Astrocyte of the spinal cord (primary cell): ENCODE measurements at regions not wholly inside any gene's neighbourhood (a gene's known extent, or its start where the extent isn't known, plus 50 kb on each side); places are given as distances from the start of the nearest gene placed in this dataset.
A peak's percentile ranks its signal among the peaks of the same experiment; 100 is the strongest.

Experiments
- DNase-seq: peaks from one replicate; pipeline ENCODE4 v3.0.0; 2011; ENCODE audit warnings: low read depth, low spot score
- H3K4me3 ChIP-seq: 2 replicates; pipeline ENCODE4 v1.5.1; 2011; ENCODE audit warnings: low read depth, mild to moderate bottlenecking, low read length, moderate library complexity
- in situ Hi-C: cut with HindIII; loops from 2 replicates; pipeline ENCODE4 v1.10.0; 2017; ENCODE audit warnings: low sequenced_read_pairs
- TF ChIP-seq, protein P1 (sequence below): IDR thresholded peaks from 2 replicates; pipeline ENCODE4 v1.5.1; 2012; ENCODE audit warnings: low read depth, mild to moderate bottlenecking, low read length, inconsistent platforms

GRCh38 chr12:60100852-60101251 is 505.0 kb downstream of the SLC16A7 start:
- in situ Hi-C loops = no loop called here
- TF ChIP-seq, protein P1, sequence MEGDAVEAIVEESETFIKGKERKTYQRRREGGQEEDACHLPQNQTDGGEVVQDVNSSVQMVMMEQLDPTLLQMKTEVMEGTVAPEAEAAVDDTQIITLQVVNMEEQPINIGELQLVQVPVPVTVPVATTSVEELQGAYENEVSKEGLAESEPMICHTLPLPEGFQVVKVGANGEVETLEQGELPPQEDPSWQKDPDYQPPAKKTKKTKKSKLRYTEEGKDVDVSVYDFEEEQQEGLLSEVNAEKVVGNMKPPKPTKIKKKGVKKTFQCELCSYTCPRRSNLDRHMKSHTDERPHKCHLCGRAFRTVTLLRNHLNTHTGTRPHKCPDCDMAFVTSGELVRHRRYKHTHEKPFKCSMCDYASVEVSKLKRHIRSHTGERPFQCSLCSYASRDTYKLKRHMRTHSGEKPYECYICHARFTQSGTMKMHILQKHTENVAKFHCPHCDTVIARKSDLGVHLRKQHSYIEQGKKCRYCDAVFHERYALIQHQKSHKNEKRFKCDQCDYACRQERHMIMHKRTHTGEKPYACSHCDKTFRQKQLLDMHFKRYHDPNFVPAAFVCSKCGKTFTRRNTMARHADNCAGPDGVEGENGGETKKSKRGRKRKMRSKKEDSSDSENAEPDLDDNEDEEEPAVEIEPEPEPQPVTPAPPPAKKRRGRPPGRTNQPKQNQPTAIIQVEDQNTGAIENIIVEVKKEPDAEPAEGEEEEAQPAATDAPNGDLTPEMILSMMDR = no peak
- H3K4me3 ChIP-seq = no peak overlapping the region
- DNase-seq = no peak

- TF ChIP-seq, protein P1 = no peak
- peak; percentile 32 for DNase-seq
- in situ Hi-C loops = no loop called here
Measured at GRCh38 chr12:60101715-60102114, 505.9 kb downstream of the SLC16A7 start.

DNA sequence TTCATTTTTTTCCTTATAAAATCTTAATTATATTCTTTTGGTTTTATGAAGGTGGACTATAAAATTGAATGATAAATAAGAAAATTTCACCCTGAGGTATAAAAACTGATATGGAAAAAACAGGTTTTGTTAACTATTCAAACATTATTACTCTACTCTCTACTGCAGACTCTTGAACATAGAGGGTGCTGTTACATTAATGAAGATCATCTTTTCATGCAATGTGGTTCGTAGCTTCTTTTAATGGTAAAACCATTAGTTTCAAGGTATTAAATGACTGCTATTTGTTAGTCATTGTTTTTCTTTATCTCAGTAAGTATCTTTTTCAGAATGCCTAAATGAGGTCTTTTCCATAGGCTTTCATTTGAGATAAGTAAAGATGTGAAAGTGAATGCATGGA is 510.4 kb downstream of the SLC16A7 start:
- TF ChIP-seq, protein P1 = peak; percentile 36
- in situ Hi-C loops = no loop called here
- peak; percentile 37 for DNase-seq
- H3K4me3 ChIP-seq = no peak overlapping the region

More at GRCh38 chr12:60101715-60102114, 505.9 kb downstream of the SLC16A7 start:
- H3K4me3 ChIP-seq = no peak overlapping the region

- no peak overlapping the region for H3K4me3 ChIP-seq
- no peak for DNase-seq
- TF ChIP-seq, protein P1 = no peak
- in situ Hi-C loops = no loop called here
Measured at GRCh38 chr12:60107992-60108391, 512.2 kb downstream of the SLC16A7 start.

DNA sequence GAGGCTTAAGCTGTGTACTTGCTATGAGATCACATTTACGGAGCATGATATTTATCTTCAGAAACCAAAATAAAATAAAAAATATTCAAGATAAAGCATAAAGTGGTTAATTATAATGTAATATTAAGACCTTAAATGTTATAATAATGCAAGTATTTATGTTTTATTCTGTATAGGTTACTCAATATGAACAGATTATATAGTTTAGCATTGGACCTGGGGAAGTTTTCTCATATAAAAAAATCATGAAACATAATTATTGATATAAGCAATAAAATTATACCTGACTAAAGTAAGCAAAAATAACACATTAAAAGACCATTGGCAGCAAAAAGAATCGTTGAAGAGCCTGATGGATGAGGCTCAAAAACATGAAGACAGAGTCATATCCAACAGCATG is 516.2 kb downstream of the SLC16A7 start:
- in situ Hi-C loops = no loop called here
- no peak overlapping the region for H3K4me3 ChIP-seq
- DNase-seq = no peak
- TF ChIP-seq, protein P1 = no peak

GRCh38 chr12:60112763-60113162 is 516.9 kb downstream of the SLC16A7 start:
- in situ Hi-C loops = no loop called here
- DNase-seq = no peak
- no peak overlapping the region for H3K4me3 ChIP-seq
- TF ChIP-seq, protein P1 = no peak

DNA sequence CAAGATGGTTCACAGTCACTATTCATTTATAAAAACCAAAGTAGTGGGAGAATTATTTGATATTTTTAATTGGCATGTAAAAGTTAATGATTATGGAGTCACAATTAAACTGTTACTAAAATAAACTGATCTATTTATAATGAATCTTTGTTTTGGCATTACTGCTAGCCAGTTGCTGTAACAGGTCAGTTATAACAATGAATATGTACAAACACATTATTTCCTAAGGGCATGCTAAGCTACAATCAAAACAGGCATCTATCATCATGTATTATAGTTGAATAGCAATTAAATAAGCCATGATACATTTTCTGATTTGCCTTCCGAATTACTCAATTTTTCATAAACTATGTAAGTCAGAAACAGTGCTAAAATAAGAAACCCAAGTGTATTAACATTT is 518.3 kb downstream of the SLC16A7 start:
- no peak for DNase-seq
- no peak overlapping the region for H3K4me3 ChIP-seq
- TF ChIP-seq, protein P1 = no peak
- in situ Hi-C loops = no loop called here
